Ishikawa (cell line): ENCODE measurements at regions not wholly inside any gene's neighbourhood (a gene's known extent, or its start where the extent isn't known, plus 50 kb on each side); places are given as distances from the start of the nearest gene placed in this dataset.

Source experiments
- EGR1 ChIP-seq: IDR thresholded peaks from 2 replicates; pipeline ENCODE4 v1.6.1; 2012
- EP300 ChIP-seq: IDR thresholded peaks from 2 replicates; pipeline ENCODE4 v1.6.1; 2012; ENCODE audit warnings: borderline replicate concordance
- FOXM1 ChIP-seq: IDR thresholded peaks from 2 replicates; pipeline ENCODE4 v1.6.1; 2012; ENCODE audit warnings: low read depth, borderline replicate concordance
- MAX ChIP-seq: IDR thresholded peaks from 2 replicates; pipeline ENCODE4 v1.6.1; 2012
- REST ChIP-seq: IDR thresholded peaks from 2 replicates; pipeline ENCODE4 v1.6.1; 2012; ENCODE audit warnings: low read depth, mild to moderate bottlenecking
- TAF1 ChIP-seq: IDR thresholded peaks from 2 replicates; pipeline ENCODE4 v1.6.1; 2012; ENCODE audit warnings: low read depth, mild to moderate bottlenecking
- YY1 ChIP-seq: IDR thresholded peaks from 2 replicates; pipeline ENCODE4 v1.6.1; 2012; ENCODE audit warnings: low read depth

GRCh38 chr18:61082976-61083630 is 250.1 kb upstream of the CDH20 start:
- TF ChIP-seq FOXM1 (no peak), REST (no peak), TAF1 (no peak), EP300 (no peak), EGR1 (no peak), YY1 (no peak), MAX (no peak)
